SK-N-SH (cell line): ENCODE measurements at regions not wholly inside any gene's neighbourhood (a gene's known extent, or its start where the extent isn't known, plus 50 kb on each side); places are given as distances from the start of the nearest gene placed in this dataset.

Source experiments
- CTCF ChIA-PET: fragments of 300-600, 350-600 bp; formaldehyde crosslinking; extraction: SDS; loops from one replicate; lab custom pipeline; 2021; lab: Yijun Ruan, JAX
- POLR2A ChIA-PET: fragments of 350-600 bp; sonication (Branson Sonifier 250); formaldehyde crosslinking; extraction: SDS; loops from one replicate; lab custom pipeline; 2020; ENCODE audit warnings: antibody characterized with exemption, inconsistent platforms; lab: Yijun Ruan, JAX
- DNase-seq: peaks from one replicate; pipeline ENCODE4 v3.0.0; 2012
- H2AFZ ChIP-seq: fragments of 200-600 bp; sonication (generic); 2 replicates; pipeline ENCODE4 v1.8.1; 2016; ENCODE audit warnings: antibody characterized with exemption, mild to moderate bottlenecking, low read depth
- H3F3A ChIP-seq: fragments of 200-600 bp; sonication (generic); replicated peaks from 2 replicates; pipeline ENCODE3; 2016; ENCODE audit warnings: antibody characterized with exemption, mild to moderate bottlenecking; ENCODE audit not compliant: insufficient read depth
- H3K27ac ChIP-seq, 2 experiments: fragments of 200-500 bp in 1 of 2; fragments of 200-600 bp in 1 of 2; sonication (Bioruptor generic) in 1 of 2; sonication (generic), shearing (Covaris generic) in 1 of 2; 2 replicates each; pipeline versions ENCODE4 v1.5.1 to v1.6.1; 2014 to 2016; ENCODE audit warnings: low read depth in 2 of 2, inconsistent platforms in 1 of 2, low read length in 1 of 2, mild to moderate bottlenecking in 1 of 2, mixed read lengths in 1 of 2
- H3K27me3 ChIP-seq: fragments of 200-600 bp; sonication (generic), shearing (Covaris generic); 2 replicates; pipeline ENCODE4 v1.6.1; 2016; ENCODE audit warnings: mixed run types; ENCODE audit not compliant: insufficient read depth
- H3K36me3 ChIP-seq, 2 experiments: fragments of 200-500 bp in 1 of 2; fragments of 200-600 bp in 1 of 2; sonication (Bioruptor generic) in 1 of 2; sonication (generic) in 1 of 2; replicated peaks in 1 of 2; 2 replicates each; pipeline versions ENCODE3 to v1.5.1; 2014 to 2016; ENCODE audit warnings: low read length in 1 of 2, mild to moderate bottlenecking in 1 of 2; ENCODE audit not compliant: insufficient read depth in 2 of 2, control insufficient read depth in 1 of 2
- H3K4me1 ChIP-seq, 2 experiments: fragments of 200-500 bp in 1 of 2; fragments of 200-600 bp in 1 of 2; sonication (Bioruptor generic) in 1 of 2; sonication (generic), shearing (Covaris generic) in 1 of 2; 2 replicates each; pipeline versions ENCODE4 v1.5.1 to v1.6.1; 2014 to 2016; ENCODE audit warnings: low read depth in 1 of 2, low read length in 1 of 2, mixed run types in 1 of 2; ENCODE audit not compliant: insufficient read depth in 2 of 2, control insufficient read depth in 1 of 2
- H3K4me2 ChIP-seq: fragments of 200-600 bp; sonication (generic), shearing (Covaris generic); 2 replicates; pipeline ENCODE4 v1.6.1; 2017; ENCODE audit warnings: mixed run types
- H3K4me3 ChIP-seq, 2 experiments: fragments of 200-500 bp in 1 of 2; fragments of 200-600 bp in 1 of 2; sonication (Bioruptor generic) in 1 of 2; sonication (generic), shearing (Covaris generic) in 1 of 2; 2 replicates each; pipeline versions ENCODE4 v1.5.1 to v1.8.1; 2014 to 2016; ENCODE audit warnings: low read depth in 2 of 2, inconsistent platforms in 1 of 2, low read length in 1 of 2, mild to moderate bottlenecking in 1 of 2, mixed read lengths in 1 of 2, moderate library complexity in 1 of 2
- H3K79me2 ChIP-seq: fragments of 200-600 bp; sonication (generic); 2 replicates; pipeline ENCODE4 v1.8.1; 2017; ENCODE audit warnings: mild to moderate bottlenecking; ENCODE audit not compliant: insufficient read depth
- H3K9ac ChIP-seq: fragments of 200-600 bp; sonication (generic); 2 replicates; pipeline ENCODE4 v1.6.1; 2017; ENCODE audit warnings: mixed run types
- H3K9me2 ChIP-seq: fragments of 200-600 bp; sonication (generic); 2 replicates; pipeline ENCODE4 v1.6.1; 2017; ENCODE audit warnings: mixed run types
- H3K9me3 ChIP-seq: fragments of 200-600 bp; sonication (generic); 2 replicates; pipeline ENCODE4 v1.6.1; 2017; ENCODE audit warnings: mixed run types, mild to moderate bottlenecking, moderate library complexity
- H4K20me1 ChIP-seq: fragments of 200-600 bp; sonication (generic); 2 replicates; pipeline ENCODE4 v1.6.1; 2017; ENCODE audit warnings: mild to moderate bottlenecking, mixed run types; ENCODE audit not compliant: insufficient read depth
- FOXM1 ChIP-seq: IDR thresholded peaks from 2 replicates; pipeline ENCODE4 v1.4.0; 2012; ENCODE audit warnings: low read depth, mild to moderate bottlenecking
- RAD21 ChIP-seq: IDR thresholded peaks from 2 replicates; pipeline ENCODE4 v1.6.1; 2012; ENCODE audit warnings: mild to moderate bottlenecking, low read length
- TCF12 ChIP-seq: IDR thresholded peaks from 2 replicates; pipeline ENCODE4 v1.4.0; 2012
- TEAD4 ChIP-seq: IDR thresholded peaks from 2 replicates; pipeline ENCODE4 v1.4.0; 2012; ENCODE audit warnings: mild to moderate bottlenecking, borderline replicate concordance; ENCODE audit not compliant: insufficient read depth
- YY1 ChIP-seq: IDR thresholded peaks from 2 replicates; pipeline ENCODE4 v1.4.0; 2012; ENCODE audit warnings: low read depth, mild to moderate bottlenecking
- WGBS: methylation state at CpG from one replicate; pipeline ENCODE4 v1.1.6; 2017; ENCODE audit warnings: low lambda C conversion rate; 5-methylcytosine and 5-hydroxymethylcytosine counted together
- TF ChIP-seq, protein P1 (sequence below): IDR thresholded peaks from 2 replicates; pipeline ENCODE4 v1.6.1; 2012; ENCODE audit warnings: mild to moderate bottlenecking, low read depth, low read length, moderate library complexity
- TF ChIP-seq, protein P2 (sequence below): fragments of 150-350 bp; IDR thresholded peaks from 2 replicates; pipeline ENCODE4 v1.6.1; 2016; ENCODE audit warnings: mild to moderate bottlenecking, low read depth, low read length
- TF ChIP-seq, protein P3 (sequence below): fragments of 150-350 bp; IDR thresholded peaks from 2 replicates; pipeline ENCODE4 v1.6.1; 2017; ENCODE audit warnings: antibody characterized with exemption, low read length, low read depth, borderline replicate concordance
- TF ChIP-seq, protein P4 (sequence below): IDR thresholded peaks from 2 replicates; pipeline ENCODE4 v1.4.0; 2012; ENCODE audit warnings: low read depth, borderline replicate concordance

DNA sequence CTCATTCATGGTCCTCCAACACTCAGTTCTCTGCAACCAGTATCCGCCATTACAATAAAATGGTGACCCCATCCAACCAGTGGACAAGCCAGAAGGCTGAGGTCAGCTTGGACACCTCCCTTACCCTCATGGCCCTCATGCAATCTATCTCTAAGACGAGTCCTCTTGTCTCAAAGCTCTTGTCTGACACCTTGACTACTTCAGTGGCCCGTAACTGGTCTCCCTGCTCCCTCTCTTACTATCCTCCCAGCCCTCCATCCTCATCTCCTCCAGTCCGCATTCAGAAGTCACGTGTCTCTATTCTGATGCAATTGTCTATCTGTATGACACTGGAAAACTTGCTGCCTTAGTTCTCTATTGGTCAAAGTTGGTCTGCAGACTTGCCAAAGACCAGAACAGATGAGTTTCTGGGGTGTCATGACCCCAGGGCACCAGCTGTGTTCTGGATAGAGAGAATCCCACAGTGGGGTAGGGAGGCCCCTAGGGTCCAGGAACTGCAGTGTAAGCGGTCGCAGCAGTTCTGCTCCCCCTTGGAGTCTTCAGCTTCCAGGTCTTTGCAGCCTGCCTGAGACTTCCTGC is 59.6 kb upstream of the RNF24 start:
- CTCF ChIA-PET: interaction anchor here (0.7 to 10.1 kb wide), 3 partner anchors 9 to 66 kb away, joined by 3 to 82 read pairs (median 5); no protein-coding TSS in a partner anchor
- no peak overlapping the region for H3K4me2 ChIP-seq
- POLR2A ChIA-PET: no interaction called here

More for the DNA sequence above, 59.6 kb upstream of the RNF24 start:
- Histone ChIP-seq H3K9me3 (no peaks in the 10 kb centered on the region), H3K27ac (no peak overlapping the region), H2AFZ (no peak overlapping the region), H3K79me2 (no peaks in the 10 kb centered on the region), H3F3A (peaks cover 28% of the 10 kb centered on the region), H4K20me1 (no peaks in the 10 kb centered on the region), H3K9ac (no peak overlapping the region)
- DNase-seq: no peak
- TF ChIP-seq, protein P1, sequence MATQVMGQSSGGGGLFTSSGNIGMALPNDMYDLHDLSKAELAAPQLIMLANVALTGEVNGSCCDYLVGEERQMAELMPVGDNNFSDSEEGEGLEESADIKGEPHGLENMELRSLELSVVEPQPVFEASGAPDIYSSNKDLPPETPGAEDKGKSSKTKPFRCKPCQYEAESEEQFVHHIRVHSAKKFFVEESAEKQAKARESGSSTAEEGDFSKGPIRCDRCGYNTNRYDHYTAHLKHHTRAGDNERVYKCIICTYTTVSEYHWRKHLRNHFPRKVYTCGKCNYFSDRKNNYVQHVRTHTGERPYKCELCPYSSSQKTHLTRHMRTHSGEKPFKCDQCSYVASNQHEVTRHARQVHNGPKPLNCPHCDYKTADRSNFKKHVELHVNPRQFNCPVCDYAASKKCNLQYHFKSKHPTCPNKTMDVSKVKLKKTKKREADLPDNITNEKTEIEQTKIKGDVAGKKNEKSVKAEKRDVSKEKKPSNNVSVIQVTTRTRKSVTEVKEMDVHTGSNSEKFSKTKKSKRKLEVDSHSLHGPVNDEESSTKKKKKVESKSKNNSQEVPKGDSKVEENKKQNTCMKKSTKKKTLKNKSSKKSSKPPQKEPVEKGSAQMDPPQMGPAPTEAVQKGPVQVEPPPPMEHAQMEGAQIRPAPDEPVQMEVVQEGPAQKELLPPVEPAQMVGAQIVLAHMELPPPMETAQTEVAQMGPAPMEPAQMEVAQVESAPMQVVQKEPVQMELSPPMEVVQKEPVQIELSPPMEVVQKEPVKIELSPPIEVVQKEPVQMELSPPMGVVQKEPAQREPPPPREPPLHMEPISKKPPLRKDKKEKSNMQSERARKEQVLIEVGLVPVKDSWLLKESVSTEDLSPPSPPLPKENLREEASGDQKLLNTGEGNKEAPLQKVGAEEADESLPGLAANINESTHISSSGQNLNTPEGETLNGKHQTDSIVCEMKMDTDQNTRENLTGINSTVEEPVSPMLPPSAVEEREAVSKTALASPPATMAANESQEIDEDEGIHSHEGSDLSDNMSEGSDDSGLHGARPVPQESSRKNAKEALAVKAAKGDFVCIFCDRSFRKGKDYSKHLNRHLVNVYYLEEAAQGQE: no peak
- TF ChIP-seq FOXM1 (no peak), TEAD4 (no peak), YY1 (no peak), RAD21 (no peak), TCF12 (no peak)
- TF ChIP-seq, protein P2, sequence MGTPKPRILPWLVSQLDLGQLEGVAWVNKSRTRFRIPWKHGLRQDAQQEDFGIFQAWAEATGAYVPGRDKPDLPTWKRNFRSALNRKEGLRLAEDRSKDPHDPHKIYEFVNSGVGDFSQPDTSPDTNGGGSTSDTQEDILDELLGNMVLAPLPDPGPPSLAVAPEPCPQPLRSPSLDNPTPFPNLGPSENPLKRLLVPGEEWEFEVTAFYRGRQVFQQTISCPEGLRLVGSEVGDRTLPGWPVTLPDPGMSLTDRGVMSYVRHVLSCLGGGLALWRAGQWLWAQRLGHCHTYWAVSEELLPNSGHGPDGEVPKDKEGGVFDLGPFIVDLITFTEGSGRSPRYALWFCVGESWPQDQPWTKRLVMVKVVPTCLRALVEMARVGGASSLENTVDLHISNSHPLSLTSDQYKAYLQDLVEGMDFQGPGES: no peak
- TF ChIP-seq, protein P3, sequence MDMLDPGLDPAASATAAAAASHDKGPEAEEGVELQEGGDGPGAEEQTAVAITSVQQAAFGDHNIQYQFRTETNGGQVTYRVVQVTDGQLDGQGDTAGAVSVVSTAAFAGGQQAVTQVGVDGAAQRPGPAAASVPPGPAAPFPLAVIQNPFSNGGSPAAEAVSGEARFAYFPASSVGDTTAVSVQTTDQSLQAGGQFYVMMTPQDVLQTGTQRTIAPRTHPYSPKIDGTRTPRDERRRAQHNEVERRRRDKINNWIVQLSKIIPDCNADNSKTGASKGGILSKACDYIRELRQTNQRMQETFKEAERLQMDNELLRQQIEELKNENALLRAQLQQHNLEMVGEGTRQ: no peak
- TF ChIP-seq, protein P4, sequence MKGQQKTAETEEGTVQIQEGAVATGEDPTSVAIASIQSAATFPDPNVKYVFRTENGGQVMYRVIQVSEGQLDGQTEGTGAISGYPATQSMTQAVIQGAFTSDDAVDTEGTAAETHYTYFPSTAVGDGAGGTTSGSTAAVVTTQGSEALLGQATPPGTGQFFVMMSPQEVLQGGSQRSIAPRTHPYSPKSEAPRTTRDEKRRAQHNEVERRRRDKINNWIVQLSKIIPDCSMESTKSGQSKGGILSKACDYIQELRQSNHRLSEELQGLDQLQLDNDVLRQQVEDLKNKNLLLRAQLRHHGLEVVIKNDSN: no peak
- TF ChIP-seq, all 33 proteins: peak for 0
- Histone ChIP-seq H3K36me3 (no peaks in the 10 kb centered on the region), H3K27me3 (no peaks in the 10 kb centered on the region), H3K4me3 (no peak overlapping the region), H3K9me2 (no peaks in the 10 kb centered on the region), H3K4me1 (peaks cover 0 to 11% of the 10 kb centered on the region in 2 experiments; a peak in 2 of 4 replicates)
- WGBS: 94% methylated on average over 7 of the region's 7 CpGs
